Keratinocyte (primary cell): ENCODE measurements at regions not wholly inside any gene's neighbourhood (a gene's known extent, or its start where the extent isn't known, plus 50 kb on each side); places are given as distances from the start of the nearest gene placed in this dataset.

Experiments
- DNase-seq: peaks from one replicate; pipeline ENCODE4 v3.0.0-alpha.2; 2011; ENCODE audit warnings: low read depth, missing footprints, low spot score
- FAIRE-seq: peaks from 2 replicates; lab custom pipeline; 2011; peaks lifted over from hg19 to GRCh38; lab: Jason Lieb, UNC
- H2AFZ ChIP-seq: 2 replicates; pipeline ENCODE4 v1.6.0; 2012; ENCODE audit warnings: low read length, control low read depth, inconsistent platforms; ENCODE audit not compliant: control insufficient read depth
- H3K27ac ChIP-seq: 2 replicates; pipeline ENCODE4 v1.5.1; 2011; ENCODE audit warnings: low read length; ENCODE audit not compliant: control insufficient read depth, insufficient read depth
- H3K27me3 ChIP-seq: 3 replicates; pipeline ENCODE4 v1.6.0; 2011; ENCODE audit warnings: low read length; ENCODE audit not compliant: control insufficient read depth, insufficient read depth; ENCODE audit errors: extremely low read depth
- H3K36me3 ChIP-seq, 2 experiments: 2 replicates in 1 of 2; 3 replicates in 1 of 2; pipeline ENCODE4 v1.5.1; 2011; ENCODE audit warnings: low read length in 2 of 2, mild to moderate bottlenecking in 1 of 2; ENCODE audit not compliant: control insufficient read depth in 2 of 2, insufficient read depth in 2 of 2; ENCODE audit errors: extremely low read depth in 1 of 2
- H3K4me1 ChIP-seq: 3 replicates; pipeline ENCODE4 v1.5.1; 2011; ENCODE audit warnings: low read length; ENCODE audit not compliant: control insufficient read depth, insufficient read depth; ENCODE audit errors: extremely low read depth
- H3K4me2 ChIP-seq: 3 replicates; pipeline ENCODE4 v1.6.0; 2011; ENCODE audit warnings: low read depth, low read length; ENCODE audit not compliant: control insufficient read depth, insufficient read depth; ENCODE audit errors: extremely low read depth
- H3K4me3 ChIP-seq, 3 experiments: fragments of 200-600 bp in 1 of 3; sonication (generic) in 1 of 3; 2 replicates in 2 of 3; 3 replicates in 1 of 3; pipeline ENCODE4 v1.5.1; 2011 to 2016; ENCODE audit warnings: low read length in 3 of 3, mild to moderate bottlenecking in 3 of 3, control low read depth in 2 of 3, inconsistent platforms in 1 of 3, low read depth in 1 of 3, mixed read lengths in 1 of 3, mixed run types in 1 of 3, moderate library complexity in 1 of 3; ENCODE audit not compliant: control insufficient read depth in 2 of 3, insufficient read depth in 2 of 3; ENCODE audit errors: extremely low read depth in 1 of 3
- H3K79me2 ChIP-seq: 2 replicates; pipeline ENCODE4 v1.6.0; 2012; ENCODE audit warnings: low read length; ENCODE audit not compliant: control insufficient read depth, insufficient read depth
- H3K9ac ChIP-seq: 3 replicates; pipeline ENCODE4 v1.6.0; 2011; ENCODE audit warnings: low read length; ENCODE audit not compliant: control insufficient read depth, insufficient read depth; ENCODE audit errors: extremely low read depth
- H3K9me1 ChIP-seq: 3 replicates; pipeline ENCODE4 v1.6.0; 2011; ENCODE audit warnings: low read length; ENCODE audit not compliant: control insufficient read depth, insufficient read depth; ENCODE audit errors: extremely low read depth
- H3K9me3 ChIP-seq: 2 replicates; pipeline ENCODE4 v1.5.1; 2012; ENCODE audit warnings: low read depth, low read length; ENCODE audit not compliant: control insufficient read depth
- H4K20me1 ChIP-seq: 3 replicates; pipeline ENCODE4 v1.6.0; 2011; ENCODE audit warnings: low read length; ENCODE audit not compliant: control insufficient read depth, insufficient read depth; ENCODE audit errors: extremely low read depth
- CTCF ChIP-seq, 3 experiments: IDR thresholded peaks in 1 of 3; conservative IDR thresholded peaks in 1 of 3; optimal IDR thresholded peaks in 1 of 3; 2 replicates in 2 of 3; 3 replicates in 1 of 3; pipeline versions ENCODE3 to v1.5.1; 2011; ENCODE audit warnings: low read length in 3 of 3, mild to moderate bottlenecking in 3 of 3, moderate library complexity in 2 of 3, control low read depth in 1 of 3, inconsistent platforms in 1 of 3; ENCODE audit not compliant: insufficient read depth in 2 of 3; ENCODE audit errors: extremely low read depth in 1 of 3
- EZH2 ChIP-seq: IDR thresholded peaks from one replicate; pipeline ENCODE4 v1.6.1; 2012; ENCODE audit warnings: inconsistent platforms, mild to moderate bottlenecking, low read length, moderate library complexity
- dilution Hi-C: fragments of 300-500 bp; cut with MboI; formaldehyde crosslinking; loops from one replicate; pipeline ENCODE4 v1.7.0; 2020; ENCODE audit warnings: low sequenced_read_pairs; ENCODE audit not compliant: extremely low pct_ligation_motif_present

- FAIRE-seq, result no peak
- Histone ChIP-seq H3K79me2 (no peaks in the 10 kb centered on the region), H2AFZ (no peak overlapping the region), H3K9ac (no peak overlapping the region), H3K4me3 (no peak overlapping the region), H3K4me2 (no peak overlapping the region), H3K36me3 (no peaks in the 10 kb centered on the region), H4K20me1 (no peaks in the 10 kb centered on the region), H3K4me1 (no peaks in the 10 kb centered on the region), H3K9me3 (no peaks in the 10 kb centered on the region), H3K27ac (no peak overlapping the region), H3K27me3 (no peaks in the 10 kb centered on the region), H3K9me1 (no peaks in the 10 kb centered on the region)
- TF ChIP-seq EZH2 (no peak), CTCF (optimal IDR thresholded peaks at IDR 0.05 in 1 of 3, IDR thresholded peaks at IDR 0.05 in 1 of 3, conservative IDR thresholded peaks at IDR 0.05 in 1 of 3; ENCODE audit: extremely low read depth in 1 of 3, insufficient read depth in 2 of 3, low read length in 3 of 3) (no peak)
- DNase-seq, result no peak
- dilution Hi-C loops, result no loop called here
Measured at GRCh38 chr13:72506706-72507105, 220.7 kb downstream of the MZT1 start.

- Histone ChIP-seq H3K4me1 (no peaks in the 10 kb centered on the region), H3K36me3 (no peaks in the 10 kb centered on the region), H3K9ac (no peak overlapping the region), H3K79me2 (no peaks in the 10 kb centered on the region), H3K4me3 (no peak overlapping the region), H2AFZ (no peak overlapping the region), H3K27me3 (no peaks in the 10 kb centered on the region), H3K4me2 (no peak overlapping the region), H4K20me1 (no peaks in the 10 kb centered on the region), H3K27ac (no peak overlapping the region), H3K9me1 (no peaks in the 10 kb centered on the region), H3K9me3 (no peaks in the 10 kb centered on the region)
- no peak for TF ChIP-seq CTCF (optimal IDR thresholded peaks at IDR 0.05 in 1 of 3, IDR thresholded peaks at IDR 0.05 in 1 of 3, conservative IDR thresholded peaks at IDR 0.05 in 1 of 3; ENCODE audit: extremely low read depth in 1 of 3, insufficient read depth in 2 of 3, low read length in 3 of 3)
- no peak for TF ChIP-seq EZH2
- dilution Hi-C loops, result no loop called here
- FAIRE-seq (no peak), DNase-seq (no peak)
Measured at GRCh38 chr13:72505376-72505775, 222.1 kb downstream of the MZT1 start.
